ENCODE measurements at regions not wholly inside any gene's neighbourhood (a gene's known extent, or its start where the extent isn't known, plus 50 kb on each side); places are given as distances from the start of the nearest gene placed in this dataset.
"Not testable (repeated sequence)": the region's sequence is repeated elsewhere in the genome, so short reads cannot be mapped to it uniquely, and the experiment has no call there.

GRCh38 chr12:59298296-59298695, 297.5 kb upstream of the SLC16A7 start:
- Histone ChIP-seq H3K4me2 (ENCODE audit: low read length) (no peak overlapping the region), H3K4me3 (ENCODE audit: low read length) (no peak overlapping the region), H3K27ac (ENCODE audit: low read depth, low read length) (no peak overlapping the region), H4K20me1 (ENCODE audit: control insufficient read depth, insufficient read depth, low read depth, low read length) (no peaks in the 10 kb centered on the region), H3K36me3 (ENCODE audit: control insufficient read depth, low read length) (no peaks in the 10 kb centered on the region), H3K4me1 (ENCODE audit: control insufficient read depth, low read length) (no peaks in the 10 kb centered on the region), H3K9me2 (replicated peaks; ENCODE audit: control insufficient read depth, low read length) (no peaks in the 10 kb centered on the region), H3K79me2 (ENCODE audit: control insufficient read depth, low read length) (no peaks in the 10 kb centered on the region), H3K9me3 (ENCODE audit: control insufficient read depth, insufficient read depth, low read length) (no peaks in the 10 kb centered on the region; the same call in 1 of the 2 replicates), H3F3A (ENCODE audit: control insufficient read depth, insufficient read depth) (no peaks in the 10 kb centered on the region), H3K27me3 (ENCODE audit: control insufficient read depth, low read length) (no peaks in the 10 kb centered on the region)
- no peak for TF ChIP-seq EZH2phosphoT487 (IDR thresholded peaks at IDR 0.05; ENCODE audit: borderline replicate concordance, low read length)
- no peak for TF ChIP-seq CTCF (IDR thresholded peaks at IDR 0.05; ENCODE audit: low read depth, low read length, poor library complexity, severe bottlenecking)

- Histone ChIP-seq H4K20me1 (ENCODE audit: control insufficient read depth, insufficient read depth, low read depth, low read length) (no peaks in the 10 kb centered on the region), H3K4me1 (ENCODE audit: control insufficient read depth, low read length) (no peaks in the 10 kb centered on the region), H3K4me2 (ENCODE audit: low read length) (no peak overlapping the region), H3K4me3 (ENCODE audit: low read length) (no peak overlapping the region), H3K27me3 (ENCODE audit: control insufficient read depth, low read length) (no peaks in the 10 kb centered on the region), H3K79me2 (ENCODE audit: control insufficient read depth, low read length) (no peaks in the 10 kb centered on the region), H3K36me3 (ENCODE audit: control insufficient read depth, low read length) (no peaks in the 10 kb centered on the region), H3K27ac (ENCODE audit: low read depth, low read length) (no peak overlapping the region), H3F3A (ENCODE audit: control insufficient read depth, insufficient read depth) (no peaks in the 10 kb centered on the region), H3K9me3 (ENCODE audit: control insufficient read depth, insufficient read depth, low read length) (no peaks in the 10 kb centered on the region; the same call in 1 of the 2 replicates), H3K9me2 (replicated peaks; ENCODE audit: control insufficient read depth, low read length) (no peaks in the 10 kb centered on the region)
- TF ChIP-seq EZH2phosphoT487 (IDR thresholded peaks at IDR 0.05; ENCODE audit: borderline replicate concordance, low read length) (no peak), CTCF (IDR thresholded peaks at IDR 0.05; ENCODE audit: low read depth, low read length, poor library complexity, severe bottlenecking) (no peak)
These were observed 301.6 kb upstream of the SLC16A7 start for GRCh38 chr12:59294221-59294620.

- Histone ChIP-seq H3K9me2 (replicated peaks; ENCODE audit: control insufficient read depth, low read length) (no peaks in the 10 kb centered on the region), H3K9me3 (ENCODE audit: control insufficient read depth, insufficient read depth, low read length) (no peaks in the 10 kb centered on the region), H3K27ac (ENCODE audit: low read depth, low read length) (no peak overlapping the region), H3K79me2 (ENCODE audit: control insufficient read depth, low read length) (no peaks in the 10 kb centered on the region), H3K27me3 (ENCODE audit: control insufficient read depth, low read length) (no peaks in the 10 kb centered on the region), H3F3A (ENCODE audit: control insufficient read depth, insufficient read depth) (no peaks in the 10 kb centered on the region), H3K36me3 (ENCODE audit: control insufficient read depth, low read length) (no peaks in the 10 kb centered on the region), H3K4me1 (ENCODE audit: control insufficient read depth, low read length) (no peaks in the 10 kb centered on the region), H3K4me3 (ENCODE audit: low read length) (no peak overlapping the region), H3K4me2 (ENCODE audit: low read length) (no peak overlapping the region), H4K20me1 (ENCODE audit: control insufficient read depth, insufficient read depth, low read depth, low read length) (no peaks in the 10 kb centered on the region)
- TF ChIP-seq EZH2phosphoT487 (IDR thresholded peaks at IDR 0.05; ENCODE audit: borderline replicate concordance, low read length) (no peak), CTCF (IDR thresholded peaks at IDR 0.05; ENCODE audit: low read depth, low read length, poor library complexity, severe bottlenecking) (no peak)
These were observed 312.8 kb upstream of the SLC16A7 start for GRCh38 chr12:59282999-59283398.

GRCh38 chr12:59273561-59273960, 322.3 kb upstream of the SLC16A7 start:
- not testable (repeated sequence) for H3K79me2 ChIP-seq (ENCODE audit: control insufficient read depth, low read length); H3K9me3 ChIP-seq (ENCODE audit: control insufficient read depth, insufficient read depth, low read length); H3K36me3 ChIP-seq (ENCODE audit: control insufficient read depth, low read length); H3K4me3 ChIP-seq (ENCODE audit: low read length); H3K27me3 ChIP-seq (ENCODE audit: control insufficient read depth, low read length); H3K9me2 ChIP-seq (replicated peaks; ENCODE audit: control insufficient read depth, low read length); H4K20me1 ChIP-seq (ENCODE audit: control insufficient read depth, insufficient read depth, low read depth, low read length); H3K4me1 ChIP-seq (ENCODE audit: control insufficient read depth, low read length); H3F3A ChIP-seq (ENCODE audit: control insufficient read depth, insufficient read depth); H3K4me2 ChIP-seq (ENCODE audit: low read length); H3K27ac ChIP-seq (ENCODE audit: low read depth, low read length)
